DMS114 treated with DMSO at 0.1 percent for 48 hours (cell line): ENCODE measurements at regions not wholly inside any gene's neighbourhood (a gene's known extent, or its start where the extent isn't known, plus 50 kb on each side); places are given as distances from the start of the nearest gene placed in this dataset.

Source experiments
- DNase-seq: peaks from one replicate; lab custom pipeline; 2025; ENCODE audit not compliant: unreplicated experiment; lab: John Stamatoyannopoulos, UW

- DNase-seq, result no peak
Observed at GRCh38 chr17:27240086-27240801, 53.7 kb upstream of the WSB1 start.

GRCh38 chr17:27240802-27241155 is 53.1 kb upstream of the WSB1 start:
- no peak for DNase-seq

DNA sequence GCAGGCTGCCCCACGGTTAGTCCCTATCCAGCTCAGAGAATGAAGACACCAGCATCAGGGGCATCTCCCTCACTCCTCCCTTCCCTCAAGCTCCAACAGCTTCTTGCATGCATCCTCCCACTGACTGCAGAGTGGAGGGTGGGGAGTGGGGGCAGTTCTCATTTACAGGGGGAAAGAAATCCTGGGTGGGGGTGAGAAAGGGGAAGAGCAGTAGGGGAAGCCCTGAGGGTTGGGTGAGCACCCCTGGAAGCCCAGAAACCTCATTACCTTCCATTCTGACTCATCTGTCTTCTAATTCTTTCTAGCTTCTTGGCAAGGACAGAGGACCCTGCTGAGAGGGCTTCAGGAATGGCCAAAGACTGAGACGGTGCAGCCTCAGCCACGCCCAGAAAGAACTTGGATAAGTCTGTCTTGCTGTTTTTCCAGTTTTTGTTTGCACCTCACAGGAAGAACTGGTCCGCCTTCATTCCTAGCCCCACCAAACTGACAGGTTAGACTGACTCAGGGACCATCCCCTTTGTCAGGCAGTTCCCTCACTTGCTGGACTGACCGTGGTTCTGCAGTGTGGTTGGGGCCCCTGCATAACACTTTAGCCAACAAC is 52.5 kb upstream of the WSB1 start:
- DNase-seq, result no peak

GRCh38 chr17:27242951-27243350 is 51.0 kb upstream of the WSB1 start:
- no peak for DNase-seq

DNA sequence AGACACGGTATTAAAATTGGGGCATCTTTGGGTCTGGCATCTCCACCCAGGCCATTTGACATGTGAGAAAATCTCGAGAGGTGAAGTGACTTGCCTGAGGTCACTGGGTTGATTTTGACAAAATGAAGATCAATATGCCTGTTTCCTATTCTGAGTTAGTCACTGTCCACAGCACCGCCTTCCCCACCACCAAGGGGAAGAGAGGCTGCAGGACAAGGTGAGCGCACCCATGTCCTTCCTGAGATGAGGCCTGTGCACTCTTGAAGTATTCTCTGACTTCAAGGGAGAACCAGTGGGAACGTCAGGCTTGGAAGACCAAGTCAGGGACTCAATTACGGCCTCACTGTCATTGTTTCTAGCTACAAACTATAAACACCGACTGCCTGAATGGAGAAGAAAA is 49.9 kb upstream of the WSB1 start:
- no peak for DNase-seq
